PC-3 (cell line): ENCODE measurements at regions not wholly inside any gene's neighbourhood (a gene's known extent, or its start where the extent isn't known, plus 50 kb on each side); places are given as distances from the start of the nearest gene placed in this dataset.
"Not testable (repeated sequence)": the region's sequence is repeated elsewhere in the genome, so short reads cannot be mapped to it uniquely, and the experiment has no call there.

Source experiments
- ATAC-seq: fragments of 200-7000 bp; cut with Tn5 transposase; 2 replicates; pipeline ENCODE4 v1.9.1; 2020; ENCODE audit warnings: mild to moderate bottlenecking, moderate library complexity
- BruUV-seq: library from RNA; stranded (reverse); fragments of 400-500 nt; replicated peaks from 2 replicates; lab custom pipeline; 2021; lab: Mats Ljungman, UMichigan
- CTCF ChIA-PET: fragments of 300-600 bp; sonication (Branson Sonifier 250); formaldehyde crosslinking; loops from one replicate; lab custom pipeline; 2022; ENCODE audit warnings: antibody characterized with exemption; lab: Charles Lee
- POLR2A ChIA-PET: fragments of 300-600 bp; sonication (Branson Sonifier 250); formaldehyde crosslinking; loops from one replicate; lab custom pipeline; 2022; ENCODE audit warnings: antibody characterized with exemption; ENCODE audit not compliant: unreplicated experiment; lab: Charles Lee
- DNase-seq: peaks from one replicate; pipeline ENCODE4 v3.0.0-alpha.2; 2015
- H2AFZ ChIP-seq: fragments of 300-600 bp; sonication (generic); 2 replicates; pipeline ENCODE4 v1.6.0; 2016; ENCODE audit warnings: antibody characterized with exemption, low read length
- H3F3A ChIP-seq: fragments of 300-600 bp; sonication (generic); one replicate; pipeline ENCODE4 v1.6.0; 2017; ENCODE audit warnings: antibody characterized with exemption, low read length, control low read depth, mild to moderate bottlenecking; ENCODE audit not compliant: unreplicated experiment
- H3K27ac ChIP-seq: fragments of 300-600 bp; sonication (generic); 2 replicates; pipeline ENCODE4 v1.5.1; 2016; ENCODE audit warnings: mild to moderate bottlenecking, low read length
- H3K27me3 ChIP-seq: fragments of 300-600 bp; sonication (generic); 2 replicates; pipeline ENCODE4 v1.6.1; 2016; ENCODE audit warnings: low read length, mixed read lengths
- H3K36me3 ChIP-seq: fragments of 300-600 bp; sonication (generic); 2 replicates; pipeline ENCODE4 v1.6.1; 2016; ENCODE audit warnings: low read depth, mixed run types, low read length, mixed read lengths
- H3K4me1 ChIP-seq: fragments of 300-600 bp; sonication (generic); 2 replicates; pipeline ENCODE4 v1.5.1; 2016; ENCODE audit warnings: low read length; ENCODE audit not compliant: insufficient read depth
- H3K4me2 ChIP-seq: fragments of 300-600 bp; sonication (generic); 2 replicates; pipeline ENCODE4 v1.6.0; 2016; ENCODE audit warnings: low read length
- H3K4me3 ChIP-seq: fragments of 300-600 bp; sonication (generic); 2 replicates; pipeline ENCODE4 v1.5.1; 2016; ENCODE audit warnings: mild to moderate bottlenecking, low read length, mixed read lengths
- H3K79me2 ChIP-seq: fragments of 300-600 bp; sonication (generic); 2 replicates; pipeline ENCODE4 v1.6.1; 2017; ENCODE audit warnings: low read length, mixed read lengths
- H3K9ac ChIP-seq: fragments of 300-600 bp; sonication (generic); 2 replicates; pipeline ENCODE4 v1.6.0; 2016; ENCODE audit warnings: mild to moderate bottlenecking, low read length
- H3K9me2 ChIP-seq: fragments of 300-600 bp; sonication (generic); replicated peaks from 2 replicates; pipeline ENCODE4 v1.6.1; 2016; ENCODE audit warnings: mixed run types, low read length, mixed read lengths
- H3K9me3 ChIP-seq: fragments of 300-600 bp; sonication (generic); 2 replicates; pipeline ENCODE4 v1.6.1; 2016; ENCODE audit warnings: low read length, mixed read lengths
- H4K20me1 ChIP-seq: fragments of 300-600 bp; sonication (generic); 2 replicates; pipeline ENCODE4 v1.6.1; 2016; ENCODE audit warnings: low read length, mixed read lengths
- intact Hi-C: fragments of 100-400 bp; cut with micrococcal nuclease; formaldehyde crosslinking; loops from 2 replicates; pipeline ENCODE4 v1.9.0; 2023

- H3K36me3 ChIP-seq, H3K9me2 ChIP-seq, H3K9me3 ChIP-seq, intact Hi-C loops, H3K4me1 ChIP-seq, H3K79me2 ChIP-seq, H3K4me3 ChIP-seq, H3K9ac ChIP-seq, ATAC-seq, H3K4me2 ChIP-seq, CTCF ChIA-PET, H3F3A ChIP-seq, BruUV-seq, H3K27me3 ChIP-seq, DNase-seq, H4K20me1 ChIP-seq, H2AFZ ChIP-seq, H3K27ac ChIP-seq, POLR2A ChIA-PET: not testable (repeated sequence)
These were observed 70.8 kb downstream of the TBC1D26 start for GRCh38 chr17:15802917-15803316.

- BruUV-seq, CTCF ChIA-PET, intact Hi-C loops, H3K9me2 ChIP-seq, H4K20me1 ChIP-seq, POLR2A ChIA-PET, H3K79me2 ChIP-seq, H2AFZ ChIP-seq, H3K9ac ChIP-seq, H3K9me3 ChIP-seq, H3K4me3 ChIP-seq, DNase-seq, H3K27me3 ChIP-seq, H3F3A ChIP-seq, H3K4me2 ChIP-seq, H3K36me3 ChIP-seq, H3K27ac ChIP-seq, H3K4me1 ChIP-seq, ATAC-seq: not testable (repeated sequence)
These were observed 74.7 kb downstream of the TBC1D26 start for GRCh38 chr17:15806825-15807224.

- H3K79me2 ChIP-seq, H3K27me3 ChIP-seq, CTCF ChIA-PET, H3K27ac ChIP-seq, H3K9me2 ChIP-seq, H3F3A ChIP-seq, POLR2A ChIA-PET, DNase-seq, H3K4me1 ChIP-seq, BruUV-seq, H3K9ac ChIP-seq, H3K4me2 ChIP-seq, H3K36me3 ChIP-seq, intact Hi-C loops, H3K9me3 ChIP-seq, H4K20me1 ChIP-seq, ATAC-seq, H2AFZ ChIP-seq, H3K4me3 ChIP-seq: not testable (repeated sequence)
These were observed 81.3 kb downstream of the TBC1D26 start for GRCh38 chr17:15813388-15813787.

- H3K4me1 ChIP-seq, CTCF ChIA-PET, H3K9me3 ChIP-seq, H3K9ac ChIP-seq, H3K27ac ChIP-seq, H3K9me2 ChIP-seq, POLR2A ChIA-PET, H3K27me3 ChIP-seq, H3K79me2 ChIP-seq, H4K20me1 ChIP-seq, BruUV-seq, H3K4me2 ChIP-seq, H3F3A ChIP-seq, H2AFZ ChIP-seq, H3K36me3 ChIP-seq, DNase-seq, intact Hi-C loops, ATAC-seq, H3K4me3 ChIP-seq: not testable (repeated sequence)
These were observed 81.9 kb downstream of the TBC1D26 start for GRCh38 chr17:15814003-15814402.

- intact Hi-C loops, DNase-seq, CTCF ChIA-PET: not testable (repeated sequence)
These were observed 85.8 kb downstream of the TBC1D26 start for GRCh38 chr17:15817861-15818260.

DNA sequence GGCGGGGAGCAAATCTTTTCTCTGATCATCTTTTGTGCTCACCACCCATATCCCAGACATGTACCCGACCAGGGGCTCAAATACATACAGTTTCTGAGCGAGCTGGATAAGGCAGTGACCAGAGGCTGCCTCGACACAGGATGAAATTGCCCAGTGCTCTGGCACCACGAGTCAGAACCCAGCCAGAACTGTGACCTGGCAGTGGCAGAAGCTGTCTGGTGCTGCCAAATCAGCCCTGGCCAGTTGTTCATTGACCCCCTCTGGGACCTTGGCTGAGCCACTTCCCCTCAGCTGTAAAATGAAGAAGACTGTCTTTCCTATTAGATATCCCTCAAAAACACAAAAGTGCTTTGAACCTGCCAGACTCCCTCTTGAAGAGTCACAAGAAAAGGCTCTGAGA lies 90.2 kb downstream of the TBC1D26 start:
- H3K79me2 ChIP-seq, H3K4me2 ChIP-seq, H3K9ac ChIP-seq, CTCF ChIA-PET, H3K9me2 ChIP-seq, H2AFZ ChIP-seq, POLR2A ChIA-PET, H3K27me3 ChIP-seq, H3K9me3 ChIP-seq, H3K4me1 ChIP-seq, ATAC-seq, H3K27ac ChIP-seq, H3K36me3 ChIP-seq, intact Hi-C loops, DNase-seq, H3F3A ChIP-seq, H4K20me1 ChIP-seq, H3K4me3 ChIP-seq, BruUV-seq: not testable (repeated sequence)

More at GRCh38 chr17:15817861-15818260, 85.8 kb downstream of the TBC1D26 start:
- H3K4me1 ChIP-seq, H3K4me3 ChIP-seq, H3K9me2 ChIP-seq, H2AFZ ChIP-seq, BruUV-seq, H3K27me3 ChIP-seq, H3K9ac ChIP-seq, POLR2A ChIA-PET, ATAC-seq, H3K79me2 ChIP-seq, H3K4me2 ChIP-seq, H3F3A ChIP-seq, H4K20me1 ChIP-seq, H3K9me3 ChIP-seq, H3K27ac ChIP-seq, H3K36me3 ChIP-seq: not testable (repeated sequence)
